K562 (cell line): ENCODE measurements at regions not wholly inside any gene's neighbourhood (a gene's known extent, or its start where the extent isn't known, plus 50 kb on each side); places are given as distances from the start of the nearest gene placed in this dataset.

Source experiments
- ATAC-seq: fragments of 200-7000 bp; cut with Tn5 transposase; 3 replicates; pipeline ENCODE4 v1.9.1; 2020; ENCODE audit warnings: moderate library complexity
- BruUV-seq: library from RNA; stranded (reverse); fragments of 400-500 nt; replicated peaks from 2 replicates; lab custom pipeline; 2021; lab: Mats Ljungman, UMichigan
- CTCF ChIA-PET: fragments of 300-600 bp; formaldehyde crosslinking; extraction: SDS; loops from one replicate; lab custom pipeline; 2021; ENCODE audit warnings: low intra/inter-chr PET ratio; lab: Yijun Ruan, JAX
- POLR2A ChIA-PET: fragments of 300-600, 350-650 bp; sonication (Branson Sonifier 250); formaldehyde crosslinking; extraction: SDS; loops from one replicate; lab custom pipeline; 2021; ENCODE audit warnings: antibody characterized with exemption, inconsistent platforms; lab: Yijun Ruan, JAX
- DNase-seq, 4 experiments: peaks; one replicate each; pipeline versions ENCODE4 v3.0.0 to v3.0.0-alpha.2; 2011 to 2018; ENCODE audit warnings: low spot score in 3 of 4, mixed read lengths in 3 of 4; ENCODE audit errors: extremely low read depth in 1 of 4
- FAIRE-seq: peaks from 2 replicates; lab custom pipeline; 2011; peaks lifted over from hg19 to GRCh38; lab: Jason Lieb, UNC
- H2AFZ ChIP-seq: 2 replicates; pipeline ENCODE4 v1.6.0; 2011; ENCODE audit warnings: low read depth, low read length, control low read depth, inconsistent platforms
- H3K27ac ChIP-seq: fragments of 200-600 bp; 3 replicates; pipeline ENCODE4 v1.8.0; 2011; ENCODE audit warnings: low read depth, mild to moderate bottlenecking, control low read depth, inconsistent platforms, low read length, moderate library complexity, mixed read lengths; ENCODE audit errors: extremely low read depth
- H3K27me3 ChIP-seq, 2 experiments: fragments of 300-600 bp in 1 of 2; 2 replicates in 1 of 2; 3 replicates in 1 of 2; pipeline versions ENCODE4 v1.6.0 to v1.8.0; 2011; ENCODE audit warnings: inconsistent platforms in 2 of 2, low read length in 2 of 2, mild to moderate bottlenecking in 1 of 2, mixed read lengths in 1 of 2, moderate library complexity in 1 of 2; ENCODE audit not compliant: control insufficient read depth in 2 of 2, insufficient read depth in 2 of 2
- H3K36me3 ChIP-seq: fragments of 300-600 bp; 3 replicates; pipeline ENCODE4 v1.8.0; 2011; ENCODE audit warnings: mild to moderate bottlenecking, low read length, inconsistent platforms; ENCODE audit not compliant: control insufficient read depth, insufficient read depth
- H3K4me1 ChIP-seq, 2 experiments: fragments of 200-600 bp in 1 of 2; replicated peaks in 1 of 2; 2 replicates in 1 of 2; 3 replicates in 1 of 2; pipeline versions ENCODE4 v1.5.1 to v1.8.0; 2011; ENCODE audit warnings: inconsistent platforms in 2 of 2, low read length in 2 of 2, mild to moderate bottlenecking in 1 of 2, mixed read lengths in 1 of 2, moderate library complexity in 1 of 2; ENCODE audit not compliant: control insufficient read depth in 2 of 2, insufficient read depth in 2 of 2
- H3K4me2 ChIP-seq: 2 replicates; pipeline ENCODE4 v1.6.1; 2011; ENCODE audit warnings: low read length, control low read depth, inconsistent platforms, mixed read lengths; ENCODE audit not compliant: insufficient read depth
- H3K4me3 ChIP-seq: fragments of 200-600 bp; sonication (generic), shearing (Covaris generic); 2 replicates; pipeline ENCODE4 v1.5.1; 2016; ENCODE audit warnings: control low read depth, inconsistent platforms
- H3K79me2 ChIP-seq: fragments of 200-600 bp; 3 replicates; pipeline ENCODE4 v1.8.0; 2011; ENCODE audit warnings: low read length, inconsistent platforms; ENCODE audit not compliant: control insufficient read depth, insufficient read depth
- H3K9ac ChIP-seq, 2 experiments: 2 replicates each; pipeline versions ENCODE4 v1.6.0 to v1.6.1; 2011; ENCODE audit warnings: low read depth in 2 of 2, low read length in 2 of 2, control low read depth in 1 of 2, inconsistent platforms in 1 of 2, mild to moderate bottlenecking in 1 of 2, mixed read lengths in 1 of 2; ENCODE audit not compliant: insufficient read depth in 1 of 2
- H3K9me1 ChIP-seq: one replicate; pipeline ENCODE4 v1.6.0; 2011; ENCODE audit warnings: inconsistent platforms, mild to moderate bottlenecking, low read length, moderate library complexity; ENCODE audit not compliant: control insufficient read depth, insufficient read depth
- H3K9me3 ChIP-seq: replicated peaks from 2 replicates; pipeline ENCODE4 v1.5.1; 2011; ENCODE audit warnings: low read depth, low read length, inconsistent platforms; ENCODE audit not compliant: control insufficient read depth, insufficient read depth
- H4K20me1 ChIP-seq: replicated peaks from 2 replicates; pipeline ENCODE4 v1.6.1; 2011; ENCODE audit warnings: low read length, inconsistent platforms, mixed read lengths; ENCODE audit not compliant: control insufficient read depth, insufficient read depth
- ARNT ChIP-seq, 2 experiments: fragments of 450-650 bp; IDR thresholded peaks; 2 replicates each; pipeline ENCODE4 v1.6.1; 2016; ENCODE audit warnings: mild to moderate bottlenecking in 1 of 2
- ATF7 ChIP-seq: fragments of 450-650 bp; IDR thresholded peaks from 2 replicates; pipeline ENCODE4 v1.7.1; 2014; ENCODE audit warnings: mild to moderate bottlenecking, moderate library complexity
- CAMTA2 ChIP-seq: fragments of 250-450 bp; sonication (Bioruptor Pico); conservative IDR thresholded peaks from 2 replicates; pipeline ENCODE4 v1.5.1; 2022
- NFXL1 ChIP-seq: fragments of 450-650 bp; formaldehyde crosslinking; IDR thresholded peaks from 2 replicates; pipeline ENCODE4 v1.4.0; 2021; ENCODE audit warnings: mild to moderate bottlenecking
- SAFB2 ChIP-seq: fragments of 200-400 bp; formaldehyde crosslinking; IDR thresholded peaks from 2 replicates; pipeline ENCODE4 v1.6.1; 2018; ENCODE audit warnings: borderline replicate concordance, low read length, low read depth, moderate library complexity; ENCODE audit not compliant: severe bottlenecking
- SIX5 ChIP-seq, 2 experiments: IDR thresholded peaks; 2 replicates each; pipeline ENCODE4 v1.6.1; 2011; ENCODE audit warnings: low read length in 2 of 2, borderline replicate concordance in 1 of 2, low read depth in 1 of 2, mild to moderate bottlenecking in 1 of 2, moderate library complexity in 1 of 2; ENCODE audit not compliant: insufficient read depth in 1 of 2
- WGBS: fragments of 100-300 bp; shearing (Covaris generic); methylation state at CpG from one replicate; pipeline ENCODE4 v1.1.6; 2016; ENCODE audit warnings: low coverage, mixed read lengths; ENCODE audit not compliant: insufficient coverage; ENCODE audit errors: missing lambda C conversion rate; 5-methylcytosine and 5-hydroxymethylcytosine counted together
- in situ Hi-C: fragments of 300-500 bp; cut with MboI; formaldehyde crosslinking; loops from 4 replicates; pipeline ENCODE4 v1.15.0; 2018; ENCODE audit warnings: inconsistent platforms, mixed read lengths
- intact Hi-C: fragments of 100-400 bp; cut with micrococcal nuclease; formaldehyde crosslinking; loops from 2 replicates; pipeline ENCODE4 v1.14.2; 2022
- TF ChIP-seq, protein P1 (sequence below): sonication (generic); formaldehyde crosslinking; IDR thresholded peaks from 2 replicates; pipeline ENCODE4 v1.8.0; 2022; ENCODE audit warnings: missing genetic modification reagents, mild to moderate bottlenecking, borderline replicate concordance
- TF ChIP-seq, protein P2 (sequence below): fragments of 450-650 bp; IDR thresholded peaks from 2 replicates; pipeline ENCODE4 v1.6.1; 2016; ENCODE audit warnings: borderline replicate concordance
- TF ChIP-seq, protein P3 (sequence below), 2 experiments: fragments of 450-650 bp; IDR thresholded peaks; 2 replicates each; pipeline ENCODE4 v1.6.1; 2018; ENCODE audit warnings: mild to moderate bottlenecking in 2 of 2, low read depth in 1 of 2; ENCODE audit not compliant: partially characterized antibody in 2 of 2
- TF ChIP-seq, protein P4 (sequence below): conservative IDR thresholded peaks from 2 replicates; pipeline ENCODE4 v1.6.1; 2011; ENCODE audit warnings: low read depth, mild to moderate bottlenecking, low read length; ENCODE audit not compliant: control insufficient read depth

DNA sequence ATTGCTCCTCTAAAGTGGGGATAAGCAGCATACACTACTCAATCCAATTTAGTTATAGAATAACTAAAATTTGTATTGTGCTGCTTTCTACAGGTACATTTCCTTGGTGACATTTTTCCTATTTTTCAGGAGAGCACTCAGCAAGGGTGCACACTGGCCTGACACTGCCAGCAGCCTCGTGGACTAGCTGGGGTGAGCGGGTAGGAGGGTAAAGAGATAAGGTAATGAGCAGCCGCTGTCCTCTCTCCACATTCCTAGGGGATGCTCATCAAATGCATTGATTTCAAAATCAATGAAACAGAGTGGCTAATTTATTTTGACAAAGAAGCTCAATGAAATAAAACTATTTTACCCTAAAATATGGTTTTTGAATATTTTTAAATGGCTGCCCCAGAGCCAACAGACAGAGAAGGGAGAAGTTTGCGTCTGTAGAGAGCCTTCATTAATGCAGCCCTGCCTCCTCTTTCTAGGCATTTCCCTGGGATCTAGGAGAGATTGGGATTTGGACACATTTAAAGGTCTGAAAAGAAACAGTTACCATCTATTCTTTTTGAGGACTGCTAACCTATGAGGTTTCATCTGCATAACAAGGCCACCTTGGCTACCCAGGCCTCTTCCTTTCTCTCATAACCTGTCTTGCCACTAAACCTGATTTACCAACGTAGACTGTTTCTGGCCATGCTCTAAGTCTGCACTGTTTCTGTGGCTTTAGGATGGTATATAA, 561.0 kb downstream of the IPMK start (continued):
- TF ChIP-seq, protein P1, sequence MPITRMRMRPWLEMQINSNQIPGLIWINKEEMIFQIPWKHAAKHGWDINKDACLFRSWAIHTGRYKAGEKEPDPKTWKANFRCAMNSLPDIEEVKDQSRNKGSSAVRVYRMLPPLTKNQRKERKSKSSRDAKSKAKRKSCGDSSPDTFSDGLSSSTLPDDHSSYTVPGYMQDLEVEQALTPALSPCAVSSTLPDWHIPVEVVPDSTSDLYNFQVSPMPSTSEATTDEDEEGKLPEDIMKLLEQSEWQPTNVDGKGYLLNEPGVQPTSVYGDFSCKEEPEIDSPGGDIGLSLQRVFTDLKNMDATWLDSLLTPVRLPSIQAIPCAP (CRISPR knock-in tag), result no peak
- no peak for TF ChIP-seq ATF7
- TF ChIP-seq SAFB2, result no peak
- TF ChIP-seq, protein P2, sequence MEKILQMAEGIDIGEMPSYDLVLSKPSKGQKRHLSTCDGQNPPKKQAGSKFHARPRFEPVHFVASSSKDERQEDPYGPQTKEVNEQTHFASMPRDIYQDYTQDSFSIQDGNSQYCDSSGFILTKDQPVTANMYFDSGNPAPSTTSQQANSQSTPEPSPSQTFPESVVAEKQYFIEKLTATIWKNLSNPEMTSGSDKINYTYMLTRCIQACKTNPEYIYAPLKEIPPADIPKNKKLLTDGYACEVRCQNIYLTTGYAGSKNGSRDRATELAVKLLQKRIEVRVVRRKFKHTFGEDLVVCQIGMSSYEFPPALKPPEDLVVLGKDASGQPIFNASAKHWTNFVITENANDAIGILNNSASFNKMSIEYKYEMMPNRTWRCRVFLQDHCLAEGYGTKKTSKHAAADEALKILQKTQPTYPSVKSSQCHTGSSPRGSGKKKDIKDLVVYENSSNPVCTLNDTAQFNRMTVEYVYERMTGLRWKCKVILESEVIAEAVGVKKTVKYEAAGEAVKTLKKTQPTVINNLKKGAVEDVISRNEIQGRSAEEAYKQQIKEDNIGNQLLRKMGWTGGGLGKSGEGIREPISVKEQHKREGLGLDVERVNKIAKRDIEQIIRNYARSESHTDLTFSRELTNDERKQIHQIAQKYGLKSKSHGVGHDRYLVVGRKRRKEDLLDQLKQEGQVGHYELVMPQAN, result no peak

DNA sequence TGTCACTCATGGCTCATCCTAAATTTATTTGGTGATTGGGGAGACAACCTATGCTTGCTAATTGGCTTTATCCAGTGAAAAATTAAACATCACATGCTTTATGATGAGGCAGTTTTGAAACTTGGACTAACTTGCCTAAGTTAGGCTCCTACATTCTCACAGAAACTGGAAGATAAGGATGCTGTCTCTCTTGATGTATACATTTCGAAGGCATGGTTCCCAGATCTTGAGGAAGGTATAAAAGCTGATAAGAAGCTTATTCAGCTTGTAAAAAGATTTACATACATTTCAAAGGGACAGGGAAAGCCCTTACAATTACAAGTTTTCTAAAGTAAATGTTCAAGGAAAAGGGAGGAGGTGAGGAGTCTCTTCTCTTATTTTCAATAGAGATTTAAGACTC, 561.7 kb downstream of the IPMK start:
- Histone ChIP-seq H4K20me1 (no peaks in the 10 kb centered on the region), H3K4me1 (no peaks in the 10 kb centered on the region), H3K27ac (no peak overlapping the region), H3K9me3 (no peaks in the 10 kb centered on the region; the same call in none of the 2 replicates), H3K79me2 (no peaks in the 10 kb centered on the region), H3K9me1 (no peaks in the 10 kb centered on the region), H3K4me3 (no peak overlapping the region), H3K36me3 (no peaks in the 10 kb centered on the region), H3K9ac (no peak overlapping the region), H3K4me2 (no peak overlapping the region), H2AFZ (no peak overlapping the region), H3K27me3 (no peaks in the 10 kb centered on the region)
- CTCF ChIA-PET, result no interaction called here
- 0% methylated on average over 1 of the region's 1 CpG for WGBS
- in situ Hi-C loops (no loop called here), intact Hi-C loops (no loop called here)
- ATAC-seq (no peak), DNase-seq (no peak), FAIRE-seq (no peak)
- TF ChIP-seq CAMTA2 (no peak), SIX5 (IDR thresholded peaks at IDR 0.05; ENCODE audit: borderline replicate concordance in 1 of 2, insufficient read depth in 1 of 2, low read depth in 1 of 2, low read length in 2 of 2) (no peak), ARNT (IDR thresholded peaks at IDR 0.05) (no peak), NFXL1 (no peak)
- TF ChIP-seq, protein P3, sequence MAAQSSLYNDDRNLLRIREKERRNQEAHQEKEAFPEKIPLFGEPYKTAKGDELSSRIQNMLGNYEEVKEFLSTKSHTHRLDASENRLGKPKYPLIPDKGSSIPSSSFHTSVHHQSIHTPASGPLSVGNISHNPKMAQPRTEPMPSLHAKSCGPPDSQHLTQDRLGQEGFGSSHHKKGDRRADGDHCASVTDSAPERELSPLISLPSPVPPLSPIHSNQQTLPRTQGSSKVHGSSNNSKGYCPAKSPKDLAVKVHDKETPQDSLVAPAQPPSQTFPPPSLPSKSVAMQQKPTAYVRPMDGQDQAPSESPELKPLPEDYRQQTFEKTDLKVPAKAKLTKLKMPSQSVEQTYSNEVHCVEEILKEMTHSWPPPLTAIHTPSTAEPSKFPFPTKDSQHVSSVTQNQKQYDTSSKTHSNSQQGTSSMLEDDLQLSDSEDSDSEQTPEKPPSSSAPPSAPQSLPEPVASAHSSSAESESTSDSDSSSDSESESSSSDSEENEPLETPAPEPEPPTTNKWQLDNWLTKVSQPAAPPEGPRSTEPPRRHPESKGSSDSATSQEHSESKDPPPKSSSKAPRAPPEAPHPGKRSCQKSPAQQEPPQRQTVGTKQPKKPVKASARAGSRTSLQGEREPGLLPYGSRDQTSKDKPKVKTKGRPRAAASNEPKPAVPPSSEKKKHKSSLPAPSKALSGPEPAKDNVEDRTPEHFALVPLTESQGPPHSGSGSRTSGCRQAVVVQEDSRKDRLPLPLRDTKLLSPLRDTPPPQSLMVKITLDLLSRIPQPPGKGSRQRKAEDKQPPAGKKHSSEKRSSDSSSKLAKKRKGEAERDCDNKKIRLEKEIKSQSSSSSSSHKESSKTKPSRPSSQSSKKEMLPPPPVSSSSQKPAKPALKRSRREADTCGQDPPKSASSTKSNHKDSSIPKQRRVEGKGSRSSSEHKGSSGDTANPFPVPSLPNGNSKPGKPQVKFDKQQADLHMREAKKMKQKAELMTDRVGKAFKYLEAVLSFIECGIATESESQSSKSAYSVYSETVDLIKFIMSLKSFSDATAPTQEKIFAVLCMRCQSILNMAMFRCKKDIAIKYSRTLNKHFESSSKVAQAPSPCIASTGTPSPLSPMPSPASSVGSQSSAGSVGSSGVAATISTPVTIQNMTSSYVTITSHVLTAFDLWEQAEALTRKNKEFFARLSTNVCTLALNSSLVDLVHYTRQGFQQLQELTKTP (IDR thresholded peaks at IDR 0.05; ENCODE audit: low read depth in 1 of 2, partially characterized antibody in 2 of 2), result no peak
- TF ChIP-seq, protein P4, sequence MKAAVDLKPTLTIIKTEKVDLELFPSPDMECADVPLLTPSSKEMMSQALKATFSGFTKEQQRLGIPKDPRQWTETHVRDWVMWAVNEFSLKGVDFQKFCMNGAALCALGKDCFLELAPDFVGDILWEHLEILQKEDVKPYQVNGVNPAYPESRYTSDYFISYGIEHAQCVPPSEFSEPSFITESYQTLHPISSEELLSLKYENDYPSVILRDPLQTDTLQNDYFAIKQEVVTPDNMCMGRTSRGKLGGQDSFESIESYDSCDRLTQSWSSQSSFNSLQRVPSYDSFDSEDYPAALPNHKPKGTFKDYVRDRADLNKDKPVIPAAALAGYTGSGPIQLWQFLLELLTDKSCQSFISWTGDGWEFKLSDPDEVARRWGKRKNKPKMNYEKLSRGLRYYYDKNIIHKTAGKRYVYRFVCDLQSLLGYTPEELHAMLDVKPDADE, result no peak
- POLR2A ChIA-PET, result no interaction called here
- BruUV-seq, result no TSS peak
